Spleen (tissue), 11 donors: ENCODE measurements at regions not wholly inside any gene's neighbourhood (a gene's known extent, or its start where the extent isn't known, plus 50 kb on each side); places are given as distances from the start of the nearest gene placed in this dataset.

ENCODE experiments used
- DNase-seq: peaks from one replicate; pipeline ENCODE4 v3.0.0-alpha.2; 2020
- H3K27ac ChIP-seq, 8 donors: fragments of 200-600 bp; sonication (generic) in 7 of 8; 1 replicate in 4 of 8; 2 replicates in 4 of 8; pipeline versions ENCODE4 v1.5.0 to v1.8.0; 2016 to 2021; ENCODE audit warnings: inconsistent platforms in 4 of 8, mild to moderate bottlenecking in 4 of 8, moderate library complexity in 1 of 8
- H3K27me3 ChIP-seq, 7 donors: fragments of 200-600 bp; sonication (generic) in 6 of 7; replicated peaks in 1 of 7; 1 replicate in 4 of 7; 2 replicates in 3 of 7; pipeline versions ENCODE4 v1.5.0 to v1.8.0; 2016 to 2021; ENCODE audit warnings: inconsistent platforms in 3 of 7, mild to moderate bottlenecking in 1 of 7
- H3K36me3 ChIP-seq, 6 donors: fragments of 200-600 bp; sonication (generic) in 5 of 6; 1 replicate in 4 of 6; 2 replicates in 2 of 6; pipeline versions ENCODE4 v1.5.0 to v1.8.0; 2016 to 2021; ENCODE audit warnings: inconsistent platforms in 2 of 6
- H3K4me1 ChIP-seq, 6 donors: fragments of 200-600 bp; sonication (generic) in 5 of 6; 1 replicate in 3 of 6; 2 replicates in 3 of 6; pipeline versions ENCODE4 v1.5.0 to v1.8.0; 2016 to 2021; ENCODE audit warnings: inconsistent platforms in 3 of 6
- H3K4me3 ChIP-seq, 8 donors: fragments of 200-600 bp; sonication (generic) in 7 of 8; 1 replicate in 4 of 8; 2 replicates in 4 of 8; pipeline versions ENCODE4 v1.5.0 to v1.8.0; 2016 to 2021; ENCODE audit warnings: inconsistent platforms in 4 of 8, mild to moderate bottlenecking in 4 of 8, moderate library complexity in 2 of 8
- H3K9me3 ChIP-seq, 8 donors: fragments of 200-600 bp; sonication (generic) in 7 of 8; 1 replicate in 4 of 8; 2 replicates in 4 of 8; pipeline versions ENCODE4 v1.5.0 to v1.8.0; 2016 to 2021; ENCODE audit warnings: inconsistent platforms in 4 of 8
- CTCF ChIP-seq, 11 experiments: fragments of 200-600 bp in 7 of 11; fragments of 450-650 bp in 4 of 11; sonication (generic) in 4 of 11; IDR thresholded peaks in 8 of 11; conservative IDR thresholded peaks in 3 of 11; 1 replicate in 7 of 11; 2 replicates in 4 of 11; pipeline versions ENCODE4 v1.4.0 to v1.8.0; 2016 to 2021; ENCODE audit warnings: antibody characterized with exemption in 11 of 11, inconsistent platforms in 4 of 11, mild to moderate bottlenecking in 1 of 11
- POLR2A ChIP-seq, 3 donors: fragments of 450-650 bp; IDR thresholded peaks; one replicate each; pipeline ENCODE4 v1.5.1; 2017; ENCODE audit warnings: antibody characterized with exemption in 3 of 3, mild to moderate bottlenecking in 1 of 3
- POLR2AphosphoS5 ChIP-seq, 3 donors: sonication (generic); formaldehyde crosslinking; IDR thresholded peaks; one replicate each; pipeline ENCODE4 v1.5.1; 2017; ENCODE audit warnings: antibody characterized with exemption in 3 of 3
- WGBS, 5 donors: extraction: QIAGEN DNeasy Blood & Tissue Kit in 3 of 5; methylation state at CpG; one replicate each; pipeline versions ENCODE4 v1.1.5 to v1.1.7; 2013 to 2018; 5-methylcytosine and 5-hydroxymethylcytosine counted together
- intact Hi-C: fragments of 100-400 bp; cut with DNase I; formaldehyde crosslinking; loops from one replicate; pipeline ENCODE4 v1.15.0; 2023; ENCODE audit warnings: low total_unique reads
- donor health status: healthy with polysubstance abuse.
- donor health status: DM: no; HTN: no; CAD: no; lungs with moderate emphysema.
- donor health status: DM: no; HTN: no; CAD: no.
- donor health status: Bipolar disorder and iron deficiency.
- donor health status: healthy.
- donor health status: DM: no; HTN: no; CAD: no.
- donor health status: DM: yes; HTN: yes; CAD: no.

GRCh38 chr1:95325349-95325748, 91.3 kb downstream of the RWDD3 start:
- TF ChIP-seq POLR2A (IDR thresholded peaks at IDR 0.05) (no peak), CTCF (IDR thresholded peaks at IDR 0.05 in 8 of 11, conservative IDR thresholded peaks at IDR 0.05 in 3 of 11) (no peak), POLR2AphosphoS5 (IDR thresholded peaks at IDR 0.05) (no peak)
- DNase-seq: no peak
- Histone ChIP-seq H3K27me3 (peaks cover 0 to 12% (median 0%) of the 10 kb centered on the region in 7 donors), H3K4me3 (no peak overlapping the region), H3K9me3 (no peaks in the 10 kb centered on the region), H3K36me3 (no peaks in the 10 kb centered on the region), H3K4me1 (no peaks in the 10 kb centered on the region), H3K27ac (no peak overlapping the region)
- intact Hi-C loops: no loop called here
- 81 to 86% (median 82%) methylated on average over 4 of the region's 4 CpGs for WGBS, 5 donors

- peaks cover 0 to 12% (median 0%) of the 10 kb centered on the region in 7 donors for H3K27me3 ChIP-seq
- H3K4me1 ChIP-seq: no peaks in the 10 kb centered on the region
- WGBS, 5 donors: 28 to 46% (median 37%) methylated on average over 4 of the region's 4 CpGs
- no peaks in the 10 kb centered on the region for H3K9me3 ChIP-seq
- H3K27ac ChIP-seq: no peak overlapping the region
- intact Hi-C loops: no loop called here
- no peak for DNase-seq
- no peak for TF ChIP-seq POLR2A (IDR thresholded peaks at IDR 0.05)
- TF ChIP-seq CTCF (IDR thresholded peaks at IDR 0.05 in 8 of 11, conservative IDR thresholded peaks at IDR 0.05 in 3 of 11): no peak
- TF ChIP-seq POLR2AphosphoS5 (IDR thresholded peaks at IDR 0.05): no peak
- H3K4me3 ChIP-seq: no peak overlapping the region
- H3K36me3 ChIP-seq: no peaks in the 10 kb centered on the region
Measured at GRCh38 chr1:95326023-95326422, 92.0 kb downstream of the RWDD3 start.

- Histone ChIP-seq H3K4me3 (no peak overlapping the region), H3K4me1 (no peaks in the 10 kb centered on the region), H3K27me3 (no peaks in the 10 kb centered on the region), H3K27ac (no peak overlapping the region), H3K9me3 (no peaks in the 10 kb centered on the region), H3K36me3 (no peaks in the 10 kb centered on the region)
- no peak for DNase-seq
- no peak for TF ChIP-seq POLR2A (IDR thresholded peaks at IDR 0.05)
- TF ChIP-seq CTCF (IDR thresholded peaks at IDR 0.05 in 8 of 11, conservative IDR thresholded peaks at IDR 0.05 in 3 of 11): no peak
- no peak for TF ChIP-seq POLR2AphosphoS5 (IDR thresholded peaks at IDR 0.05)
- intact Hi-C loops: no loop called here
- WGBS, 5 donors: 81 to 97% (median 93%) methylated on average over 1 of the region's 1 CpG
Measured at GRCh38 chr1:95332754-95333153, 98.7 kb downstream of the RWDD3 start.

DNA sequence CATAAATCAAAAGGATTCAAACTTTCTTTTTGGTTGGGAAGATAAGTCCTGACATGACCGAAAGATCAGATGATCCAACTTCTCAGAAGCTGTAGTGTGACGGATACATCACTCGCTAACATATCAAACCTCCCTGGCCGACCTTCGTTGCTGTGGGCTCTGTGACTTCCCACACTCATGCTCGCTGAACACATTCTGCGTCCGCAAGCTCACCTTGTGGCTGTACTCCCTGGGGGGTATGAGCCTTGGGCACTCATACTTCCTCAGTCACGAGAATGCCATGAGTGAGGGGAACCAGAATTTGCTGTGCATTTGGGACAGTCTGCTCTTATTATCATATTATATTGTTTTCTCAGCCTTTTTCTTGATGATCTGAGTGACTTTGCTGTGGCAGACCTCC, 105.4 kb downstream of the RWDD3 start:
- intact Hi-C loops: no loop called here

More for the DNA sequence above, 105.4 kb downstream of the RWDD3 start:
- Histone ChIP-seq H3K36me3 (no peaks in the 10 kb centered on the region), H3K9me3 (no peaks in the 10 kb centered on the region), H3K4me3 (no peak overlapping the region), H3K27me3 (no peaks in the 10 kb centered on the region), H3K27ac (no peak overlapping the region), H3K4me1 (no peaks in the 10 kb centered on the region)
- no peak for DNase-seq
- WGBS, 5 donors: 85 to 91% (median 87%) methylated on average over 9 of the region's 9 CpGs
- TF ChIP-seq CTCF (IDR thresholded peaks at IDR 0.05 in 8 of 11, conservative IDR thresholded peaks at IDR 0.05 in 3 of 11): no peak
- TF ChIP-seq POLR2AphosphoS5 (IDR thresholded peaks at IDR 0.05): no peak
- TF ChIP-seq POLR2A (IDR thresholded peaks at IDR 0.05): no peak
